Neuronal stem cell (in vitro differentiated cells): ENCODE measurements at regions not wholly inside any gene's neighbourhood (a gene's known extent, or its start where the extent isn't known, plus 50 kb on each side); places are given as distances from the start of the nearest gene placed in this dataset.
A peak's percentile ranks its signal among the peaks of the same experiment; 100 is the strongest.

ENCODE experiments used
- DNase-seq: peaks from one replicate; pipeline ENCODE4 v3.0.0-alpha.2; 2013; ENCODE audit warnings: low spot score
- H2AFZ ChIP-seq: one replicate; pipeline ENCODE4 v1.6.1; 2013; ENCODE audit warnings: mild to moderate bottlenecking, low read length, inconsistent platforms
- H2AK5ac ChIP-seq: 2 replicates; pipeline ENCODE4 v1.6.1; 2013; ENCODE audit warnings: low read depth, mild to moderate bottlenecking, inconsistent platforms, low read length, moderate library complexity, mixed read lengths
- H2BK120ac ChIP-seq: 2 replicates; pipeline ENCODE4 v1.6.1; 2013; ENCODE audit warnings: low read depth, mild to moderate bottlenecking, inconsistent platforms, low read length, moderate library complexity, mixed read lengths
- H2BK12ac ChIP-seq: one replicate; pipeline ENCODE4 v1.6.1; 2013; ENCODE audit warnings: low read length, inconsistent platforms
- H2BK15ac ChIP-seq: 2 replicates; pipeline ENCODE4 v1.6.1; 2013; ENCODE audit warnings: mild to moderate bottlenecking, low read length, inconsistent platforms, mixed read lengths
- H2BK5ac ChIP-seq: one replicate; pipeline ENCODE4 v1.6.1; 2013; ENCODE audit warnings: inconsistent platforms, mild to moderate bottlenecking, low read length, moderate library complexity
- H3K14ac ChIP-seq: one replicate; pipeline ENCODE4 v1.6.1; 2013; ENCODE audit warnings: low read length, inconsistent platforms
- H3K18ac ChIP-seq: 2 replicates; pipeline ENCODE4 v1.6.1; 2013; ENCODE audit warnings: low read length, inconsistent platforms
- H3K23ac ChIP-seq: 2 replicates; pipeline ENCODE4 v1.6.1; 2013; ENCODE audit warnings: low read depth, mild to moderate bottlenecking, mixed read lengths, low read length, inconsistent platforms; ENCODE audit not compliant: poor library complexity
- H3K27ac ChIP-seq: replicated peaks from 3 replicates; pipeline ENCODE4 v1.5.1; 2013; ENCODE audit warnings: low read length, inconsistent platforms
- H3K27me3 ChIP-seq, 3 experiments: 2 replicates each; pipeline ENCODE4 v1.6.1; 2013; ENCODE audit warnings: low read length in 3 of 3, mild to moderate bottlenecking in 2 of 3, inconsistent platforms in 1 of 3, low read depth in 1 of 3, mixed read lengths in 1 of 3, moderate library complexity in 1 of 3; ENCODE audit not compliant: control insufficient read depth in 3 of 3, insufficient read depth in 3 of 3
- H3K36me3 ChIP-seq, 2 donors: replicated peaks in 1 of 2; 2 replicates each; pipeline ENCODE4 v1.6.1; 2013; ENCODE audit warnings: low read length in 2 of 2; ENCODE audit not compliant: control insufficient read depth in 2 of 2, insufficient read depth in 2 of 2
- H3K4ac ChIP-seq: 2 replicates; pipeline ENCODE4 v1.6.1; 2013; ENCODE audit warnings: inconsistent platforms, mild to moderate bottlenecking, low read length, moderate library complexity
- H3K4me1 ChIP-seq, 2 donors: 1 replicate in 1 of 2; 2 replicates in 1 of 2; pipeline ENCODE4 v1.6.1; 2013; ENCODE audit warnings: low read length in 2 of 2, low read depth in 1 of 2; ENCODE audit not compliant: control insufficient read depth in 2 of 2, insufficient read depth in 1 of 2
- H3K4me2 ChIP-seq: one replicate; pipeline ENCODE4 v1.6.1; 2013; ENCODE audit warnings: mild to moderate bottlenecking, low read length, inconsistent platforms; ENCODE audit not compliant: insufficient read depth, poor library complexity, severe bottlenecking
- H3K4me3 ChIP-seq, 2 donors: 2 replicates each; pipeline ENCODE4 v1.5.1; 2013; ENCODE audit warnings: low read length in 2 of 2, mild to moderate bottlenecking in 2 of 2, inconsistent platforms in 1 of 2, moderate library complexity in 1 of 2
- H3K79me1 ChIP-seq: one replicate; pipeline ENCODE4 v1.6.1; 2013; ENCODE audit warnings: low read depth, mild to moderate bottlenecking, inconsistent platforms, low read length, moderate library complexity
- H3K9ac ChIP-seq: one replicate; pipeline ENCODE4 v1.6.1; 2013; ENCODE audit warnings: mild to moderate bottlenecking, low read depth, low read length, inconsistent platforms; ENCODE audit not compliant: poor library complexity
- H3K9me3 ChIP-seq, 2 donors: replicated peaks in 1 of 2; 2 replicates each; pipeline versions ENCODE3 to v1.6.1; 2013; ENCODE audit warnings: low read length in 2 of 2, mild to moderate bottlenecking in 2 of 2, inconsistent platforms in 1 of 2, low read depth in 1 of 2, mixed read lengths in 1 of 2, moderate library complexity in 1 of 2; ENCODE audit not compliant: control insufficient read depth in 2 of 2, insufficient read depth in 1 of 2
- H4K8ac ChIP-seq: one replicate; pipeline ENCODE4 v1.6.1; 2013; ENCODE audit warnings: low read depth, mild to moderate bottlenecking, inconsistent platforms, low read length, moderate library complexity
- H4K91ac ChIP-seq: one replicate; pipeline ENCODE4 v1.6.1; 2013; ENCODE audit warnings: low read length, low read depth, mild to moderate bottlenecking, inconsistent platforms; ENCODE audit not compliant: poor library complexity
- WGBS, 2 donors: extraction: QIAGEN DNeasy Blood & Tissue Kit; methylation state at CpG; one replicate each; pipeline ENCODE4 v1.1.7; 2013; ENCODE audit warnings: missing lambda C conversion rate in 2 of 2, mixed read lengths in 1 of 2; ENCODE audit not compliant: insufficient read length in 2 of 2, insufficient replicate concordance in 1 of 2; ENCODE audit errors: extremely low coverage in 2 of 2; 5-methylcytosine and 5-hydroxymethylcytosine counted together

DNA sequence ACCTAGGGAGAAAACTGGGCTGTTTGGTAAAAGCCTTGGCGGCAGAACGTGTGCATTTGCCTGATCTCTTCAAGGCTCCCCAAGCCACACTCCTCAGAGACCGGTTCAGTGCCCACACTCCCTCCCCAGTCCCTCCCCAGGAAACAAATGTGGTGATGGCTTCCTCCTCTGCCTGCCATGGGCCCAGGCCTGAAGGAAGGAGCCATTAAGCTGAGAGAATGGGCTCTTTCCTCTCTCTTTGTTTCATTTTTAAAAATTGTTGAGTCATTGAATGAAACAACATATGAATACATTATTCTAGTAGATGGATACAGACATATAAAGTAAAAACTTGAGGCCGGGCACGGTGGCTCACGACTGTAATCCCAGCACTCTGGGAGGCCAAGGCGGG, 50.6 kb upstream of the YWHAQ start:
- no CpG with 5 or more reads among the region's 7 CpGs for WGBS, 2 donors
- Histone ChIP-seq H3K18ac (no peak overlapping the region), H3K4ac (no peak overlapping the region)

DNA sequence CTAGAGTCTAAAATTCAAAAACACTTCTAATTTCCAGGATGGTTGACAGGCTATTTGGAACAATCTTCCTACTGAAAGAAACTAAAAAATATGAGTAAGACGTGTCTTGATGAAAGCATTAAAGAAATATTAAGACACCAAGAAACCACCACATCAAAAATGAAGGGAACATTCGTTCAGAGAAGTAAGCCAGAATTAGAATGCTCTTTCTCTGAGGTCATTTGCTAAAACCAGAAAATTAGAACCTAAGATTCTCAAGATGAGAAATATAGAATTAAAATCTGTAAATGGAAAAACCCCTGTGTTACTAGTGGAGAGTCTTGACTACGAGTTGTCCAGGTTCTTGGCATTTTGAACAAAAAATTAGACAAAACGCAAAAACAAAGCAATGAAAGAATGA, 54.8 kb upstream of the YWHAQ start:
- Histone ChIP-seq H2BK15ac (no peak overlapping the region), H3K4me3 (no peak overlapping the region), H3K18ac (no peak overlapping the region), H4K8ac (no peak overlapping the region), H3K23ac (no peak overlapping the region), H3K27me3 (no peaks in the 10 kb centered on the region), H3K9ac (no peak overlapping the region), H2BK120ac (no peak overlapping the region), H3K27ac (no peak overlapping the region), H2BK12ac (no peak overlapping the region), H3K14ac (no peak overlapping the region), H3K79me1 (no peaks in the 10 kb centered on the region), H2BK5ac (no peak overlapping the region), H2AFZ (no peak overlapping the region), H3K4ac (no peak overlapping the region), H3K4me1 (peaks cover 3 to 9% of the 10 kb centered on the region in 2 donors), H3K4me2 (no peak overlapping the region), H2AK5ac (no peak overlapping the region), H4K91ac (no peak overlapping the region), H3K9me3 (no peaks in the 10 kb centered on the region), H3K36me3 (no peaks in the 10 kb centered on the region)
- DNase-seq: no peak
- WGBS, 2 donors: no CpG with 5 or more reads among the region's 4 CpGs

More for the DNA sequence above, 50.6 kb upstream of the YWHAQ start:
- Histone ChIP-seq H3K27ac (no peak overlapping the region), H3K36me3 (no peaks in the 10 kb centered on the region), H2BK15ac (no peak overlapping the region), H3K4me3 (no peak overlapping the region), H2BK5ac (no peak overlapping the region), H3K4me1 (peaks cover 0 to 2% of the 10 kb centered on the region in 2 donors), H2BK12ac (no peak overlapping the region), H3K27me3 (peaks cover 0 to 5% (median 0%) of the 10 kb centered on the region in 3 experiments), H3K79me1 (no peaks in the 10 kb centered on the region), H2BK120ac (no peak overlapping the region), H3K14ac (no peak overlapping the region), H2AK5ac (no peak overlapping the region), H3K9me3 (no peaks in the 10 kb centered on the region), H2AFZ (no peak overlapping the region), H3K4me2 (no peak overlapping the region), H3K9ac (no peak overlapping the region), H4K91ac (no peak overlapping the region), H3K23ac (no peak overlapping the region), H4K8ac (no peak overlapping the region)
- no peak for DNase-seq

DNA sequence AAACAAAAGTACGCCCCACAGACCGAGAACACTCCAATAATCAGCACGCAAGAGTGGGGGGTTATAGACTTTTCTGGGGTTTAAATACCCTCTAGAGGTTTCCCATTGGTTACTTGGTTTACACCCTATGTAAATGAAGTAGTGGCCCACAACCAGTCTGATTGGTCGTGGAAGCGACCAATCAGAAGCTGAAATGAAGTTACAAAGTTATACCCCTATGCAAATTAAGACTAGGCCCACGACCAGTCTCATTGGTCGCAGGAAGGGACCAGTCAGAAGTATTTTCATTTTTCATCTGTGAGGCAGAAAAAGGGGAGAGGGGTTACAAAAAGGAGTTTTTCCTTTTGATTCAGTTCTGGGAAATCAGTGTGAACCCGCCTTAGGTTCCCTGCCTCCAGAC, 55.3 kb upstream of the YWHAQ start:
- Histone ChIP-seq H3K27me3 (no peaks in the 10 kb centered on the region), H2BK12ac (no peak overlapping the region), H3K23ac (no peak overlapping the region), H2AFZ (no peak overlapping the region), H3K9ac (no peak overlapping the region), H3K9me3 (no peaks in the 10 kb centered on the region), H3K4ac (no peak overlapping the region), H3K27ac (no peak overlapping the region), H4K91ac (no peak overlapping the region), H2BK15ac (no peak overlapping the region), H3K4me1 (peaks cover 3 to 9% of the 10 kb centered on the region in 2 donors), H3K79me1 (no peaks in the 10 kb centered on the region), H4K8ac (no peak overlapping the region), H2AK5ac (no peak overlapping the region), H3K4me3 (no peak overlapping the region), H3K4me2 (no peak overlapping the region), H2BK120ac (no peak overlapping the region), H2BK5ac (no peak overlapping the region), H3K14ac (no peak overlapping the region), H3K36me3 (no peaks in the 10 kb centered on the region), H3K18ac (no peak overlapping the region)
- no peak for DNase-seq
- no CpG with 5 or more reads among the region's 8 CpGs for WGBS, 2 donors

DNA sequence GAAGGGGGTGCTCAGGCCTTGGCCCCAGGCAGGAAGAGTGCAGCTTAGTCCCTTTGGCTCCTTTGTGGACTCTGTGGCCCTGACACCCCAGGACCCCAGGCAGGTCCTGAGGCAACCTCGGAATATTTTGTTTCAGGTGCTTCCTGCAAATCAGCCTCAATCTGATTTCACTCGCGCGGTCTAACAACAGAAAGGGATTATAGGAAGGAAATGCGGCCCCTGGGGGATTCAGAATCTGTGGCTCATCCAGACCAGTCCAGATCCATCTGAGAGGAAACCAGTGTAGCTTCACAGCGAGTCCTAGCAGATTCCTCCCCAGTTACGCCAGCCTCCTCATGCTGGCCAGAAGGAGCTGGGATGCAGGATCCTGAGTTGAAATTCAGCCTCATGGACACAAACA, 59.5 kb upstream of the YWHAQ start:
- no peak overlapping the region for H3K27ac ChIP-seq
- H4K8ac ChIP-seq: no peak overlapping the region
- no peak overlapping the region for H3K14ac ChIP-seq
- H3K4me1 ChIP-seq: peaks cover 11 to 12% of the 10 kb centered on the region in 2 donors
- peak overlapping the region; percentile 38 for H3K18ac ChIP-seq
- peak overlapping the region; percentile 22 for H2BK5ac ChIP-seq
- no peak overlapping the region for H3K4ac ChIP-seq
- no peaks in the 10 kb centered on the region for H3K79me1 ChIP-seq
- peak overlapping the region; percentile 10 for H3K23ac ChIP-seq
- no CpG with 5 or more reads among the region's 7 CpGs for WGBS, 2 donors
- no peak overlapping the region for H3K9ac ChIP-seq
- no peak for DNase-seq
- peak overlapping the region; percentile 79 for H2AK5ac ChIP-seq
- no peak overlapping the region for H2AFZ ChIP-seq
- no peak overlapping the region for H3K4me3 ChIP-seq
- no peak overlapping the region for H2BK120ac ChIP-seq
- no peaks in the 10 kb centered on the region for H3K9me3 ChIP-seq
- H3K27me3 ChIP-seq: no peaks in the 10 kb centered on the region
- no peak overlapping the region for H3K4me2 ChIP-seq
- H4K91ac ChIP-seq: peak overlapping the region; percentile 95
- no peaks in the 10 kb centered on the region for H3K36me3 ChIP-seq
- no peak overlapping the region for H2BK12ac ChIP-seq
- no peak overlapping the region for H2BK15ac ChIP-seq
